ENCODE measurements at regions not wholly inside any gene's neighbourhood (a gene's known extent, or its start where the extent isn't known, plus 50 kb on each side); places are given as distances from the start of the nearest gene placed in this dataset.

- Histone ChIP-seq H3K36me3 (ENCODE audit: control insufficient read depth in 1 of 2, insufficient read depth in 2 of 2, low read length in 1 of 2) (no peaks in the 10 kb centered on the region), H3K27me3 (ENCODE audit: control insufficient read depth in 1 of 2, insufficient read depth in 2 of 2, low read length in 1 of 2) (no peaks in the 10 kb centered on the region), H3K4me3 (ENCODE audit: low read length in 2 of 2) (no peak overlapping the region), H3K4me1 (ENCODE audit: control insufficient read depth in 1 of 2, insufficient read depth in 2 of 2, low read length in 2 of 2) (no peaks in the 10 kb centered on the region), H3K27ac (ENCODE audit: low read depth in 1 of 2, low read length in 2 of 2) (no peak overlapping the region), H3K9me3 (ENCODE audit: control insufficient read depth, low read length) (no peaks in the 10 kb centered on the region)
- no peak for ATAC-seq (ENCODE audit: low FRiP score)
- intact Hi-C loops (cut with DNase I), result no loop called here
- 84 to 91% methylated on average over 2 of the region's 2 CpGs for WGBS, 2 donors
- DNase-seq, result no peak
Observed at GRCh38 chr9:88326936-88327335, 61.3 kb upstream of the SPIN1 start.

DNA sequence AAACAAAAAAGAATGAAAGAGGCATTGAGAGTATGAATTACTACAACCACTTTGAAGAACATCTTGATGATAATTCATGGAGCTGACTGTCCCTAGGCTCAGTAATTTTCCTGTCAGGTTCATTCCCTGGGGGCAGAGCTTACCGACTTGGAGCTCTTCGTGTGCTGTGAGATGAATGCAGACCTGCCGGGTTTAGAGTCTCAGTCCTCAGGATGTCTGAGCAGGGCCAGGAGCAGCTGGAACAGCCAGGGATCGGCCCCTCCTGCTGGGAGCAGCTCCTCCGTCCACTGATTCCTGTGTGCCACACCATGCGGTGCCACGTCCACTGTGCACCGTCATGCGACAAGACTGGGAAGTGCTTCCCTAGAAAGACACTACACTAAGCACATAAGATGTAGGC is 62.2 kb upstream of the SPIN1 start:
- Histone ChIP-seq H3K36me3 (ENCODE audit: control insufficient read depth in 1 of 2, insufficient read depth in 2 of 2, low read length in 1 of 2) (no peaks in the 10 kb centered on the region), H3K4me1 (ENCODE audit: control insufficient read depth in 1 of 2, insufficient read depth in 2 of 2, low read length in 2 of 2) (no peaks in the 10 kb centered on the region), H3K27me3 (ENCODE audit: control insufficient read depth in 1 of 2, insufficient read depth in 2 of 2, low read length in 1 of 2) (no peaks in the 10 kb centered on the region), H3K27ac (ENCODE audit: low read depth in 1 of 2, low read length in 2 of 2) (no peak overlapping the region), H3K4me3 (ENCODE audit: low read length in 2 of 2) (no peak overlapping the region), H3K9me3 (ENCODE audit: control insufficient read depth, low read length) (no peaks in the 10 kb centered on the region)
- 86 to 87% methylated on average over 9 of the region's 9 CpGs for WGBS, 2 donors
- intact Hi-C loops (cut with DNase I), result no loop called here
- no peak for ATAC-seq (ENCODE audit: low FRiP score)
- DNase-seq, result no peak

DNA sequence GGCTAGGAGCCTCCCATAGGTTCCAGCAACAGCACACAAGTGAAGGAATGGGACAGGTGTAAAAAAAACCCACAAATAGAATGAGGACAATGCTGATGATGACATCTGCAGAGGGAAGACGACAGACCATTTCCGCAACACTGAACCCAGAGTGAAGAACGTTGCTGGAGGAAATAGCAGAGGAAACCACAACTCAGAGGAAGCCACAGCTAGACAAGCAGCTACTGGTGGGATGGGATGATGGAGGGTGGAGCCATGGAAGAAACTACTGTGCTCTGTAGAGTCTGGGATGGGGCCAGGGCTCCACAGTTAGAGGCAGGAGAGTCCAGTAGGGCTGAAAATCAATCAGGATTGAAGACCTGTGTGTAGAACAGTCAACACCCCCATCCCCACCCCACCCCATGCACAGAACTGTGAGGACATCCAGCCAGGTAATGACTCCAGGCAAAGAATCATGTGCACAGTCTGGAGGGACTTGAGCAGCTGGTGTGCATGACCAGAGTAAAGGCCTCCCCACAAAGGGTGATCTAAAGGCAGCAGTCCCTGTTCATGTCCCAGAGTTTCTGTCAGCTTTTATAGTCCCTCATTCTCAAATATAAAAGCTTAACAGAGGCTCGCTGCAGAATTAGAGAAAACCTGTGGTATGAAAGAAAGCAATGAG is 65.2 kb upstream of the SPIN1 start:
- 70 to 76% methylated on average over 4 of the region's 4 CpGs for WGBS, 2 donors
- intact Hi-C loops (cut with DNase I), result no loop called here

GRCh38 chr9:88321764-88322163 is 66.5 kb upstream of the SPIN1 start:
- no peaks in the 10 kb centered on the region for H3K9me3 ChIP-seq (ENCODE audit: control insufficient read depth, low read length)
- H3K4me1 ChIP-seq (ENCODE audit: control insufficient read depth in 1 of 2, insufficient read depth in 2 of 2, low read length in 2 of 2), result no peaks in the 10 kb centered on the region
- H3K27ac ChIP-seq (ENCODE audit: low read depth in 1 of 2, low read length in 2 of 2), result no peak overlapping the region
- intact Hi-C loops (cut with DNase I), result no loop called here
- no peaks in the 10 kb centered on the region for H3K27me3 ChIP-seq (ENCODE audit: control insufficient read depth in 1 of 2, insufficient read depth in 2 of 2, low read length in 1 of 2)
- no peak overlapping the region for H3K4me3 ChIP-seq (ENCODE audit: low read length in 2 of 2)
- 89 to 90% methylated on average over 4 of the region's 4 CpGs for WGBS, 2 donors
- ATAC-seq (ENCODE audit: low FRiP score) (no peak), DNase-seq (no peak)
- H3K36me3 ChIP-seq (ENCODE audit: control insufficient read depth in 1 of 2, insufficient read depth in 2 of 2, low read length in 1 of 2), result no peaks in the 10 kb centered on the region

More for the DNA sequence above, 65.2 kb upstream of the SPIN1 start:
- Histone ChIP-seq H3K27ac (ENCODE audit: low read depth in 1 of 2, low read length in 2 of 2) (no peak overlapping the region), H3K27me3 (ENCODE audit: control insufficient read depth in 1 of 2, insufficient read depth in 2 of 2, low read length in 1 of 2) (no peaks in the 10 kb centered on the region), H3K9me3 (ENCODE audit: control insufficient read depth, low read length) (no peaks in the 10 kb centered on the region), H3K36me3 (ENCODE audit: control insufficient read depth in 1 of 2, insufficient read depth in 2 of 2, low read length in 1 of 2) (no peaks in the 10 kb centered on the region), H3K4me1 (ENCODE audit: control insufficient read depth in 1 of 2, insufficient read depth in 2 of 2, low read length in 2 of 2) (no peaks in the 10 kb centered on the region), H3K4me3 (ENCODE audit: low read length in 2 of 2) (no peak overlapping the region)
- peak in 1 of 2 donors; percentile 7 for DNase-seq
- no peak for ATAC-seq (ENCODE audit: low FRiP score)

DNA sequence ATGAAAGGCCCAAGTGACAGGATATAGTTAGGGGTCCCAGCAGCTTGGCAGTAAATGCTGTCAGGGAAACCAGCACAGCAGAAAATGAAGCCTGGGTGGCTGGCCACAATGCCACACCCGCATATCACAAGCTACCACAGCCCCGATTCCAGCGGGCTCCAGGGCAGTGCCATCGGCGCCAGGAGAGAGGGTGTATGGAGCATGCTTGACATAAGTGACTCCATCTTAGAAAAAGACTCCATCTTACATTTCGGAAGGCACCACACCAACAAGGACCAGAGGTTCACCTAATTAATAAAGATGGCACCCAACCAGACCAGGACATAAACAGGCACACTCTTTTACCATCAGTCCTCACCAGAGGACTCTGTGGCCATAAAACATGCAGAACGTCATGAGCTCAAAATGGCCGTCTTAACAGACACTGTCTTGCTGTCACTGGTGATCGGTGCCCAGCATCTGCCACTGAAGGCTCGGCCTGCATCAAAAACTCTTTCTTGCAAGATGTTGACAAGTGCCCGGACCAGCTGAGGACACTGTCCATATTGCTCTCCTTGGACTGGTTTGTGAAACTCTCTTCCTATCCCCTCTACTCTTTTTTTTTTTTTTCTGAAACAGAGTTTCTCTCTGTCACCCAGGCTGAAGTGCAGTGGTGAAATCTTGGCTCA is 67.4 kb upstream of the SPIN1 start:
- Histone ChIP-seq H3K27me3 (ENCODE audit: control insufficient read depth in 1 of 2, insufficient read depth in 2 of 2, low read length in 1 of 2) (no peaks in the 10 kb centered on the region), H3K4me1 (ENCODE audit: control insufficient read depth in 1 of 2, insufficient read depth in 2 of 2, low read length in 2 of 2) (no peaks in the 10 kb centered on the region), H3K9me3 (ENCODE audit: control insufficient read depth, low read length) (no peaks in the 10 kb centered on the region), H3K27ac (ENCODE audit: low read depth in 1 of 2, low read length in 2 of 2) (no peak overlapping the region), H3K4me3 (ENCODE audit: low read length in 2 of 2) (no peak overlapping the region), H3K36me3 (ENCODE audit: control insufficient read depth in 1 of 2, insufficient read depth in 2 of 2, low read length in 1 of 2) (no peaks in the 10 kb centered on the region)
- peak in 1 of 2 donors; percentile 42 for DNase-seq
- WGBS, 2 donors, result 97% methylated on average over 11 of the region's 11 CpGs
- no peak for ATAC-seq (ENCODE audit: low FRiP score)
- intact Hi-C loops (cut with DNase I), result no loop called here

DNA sequence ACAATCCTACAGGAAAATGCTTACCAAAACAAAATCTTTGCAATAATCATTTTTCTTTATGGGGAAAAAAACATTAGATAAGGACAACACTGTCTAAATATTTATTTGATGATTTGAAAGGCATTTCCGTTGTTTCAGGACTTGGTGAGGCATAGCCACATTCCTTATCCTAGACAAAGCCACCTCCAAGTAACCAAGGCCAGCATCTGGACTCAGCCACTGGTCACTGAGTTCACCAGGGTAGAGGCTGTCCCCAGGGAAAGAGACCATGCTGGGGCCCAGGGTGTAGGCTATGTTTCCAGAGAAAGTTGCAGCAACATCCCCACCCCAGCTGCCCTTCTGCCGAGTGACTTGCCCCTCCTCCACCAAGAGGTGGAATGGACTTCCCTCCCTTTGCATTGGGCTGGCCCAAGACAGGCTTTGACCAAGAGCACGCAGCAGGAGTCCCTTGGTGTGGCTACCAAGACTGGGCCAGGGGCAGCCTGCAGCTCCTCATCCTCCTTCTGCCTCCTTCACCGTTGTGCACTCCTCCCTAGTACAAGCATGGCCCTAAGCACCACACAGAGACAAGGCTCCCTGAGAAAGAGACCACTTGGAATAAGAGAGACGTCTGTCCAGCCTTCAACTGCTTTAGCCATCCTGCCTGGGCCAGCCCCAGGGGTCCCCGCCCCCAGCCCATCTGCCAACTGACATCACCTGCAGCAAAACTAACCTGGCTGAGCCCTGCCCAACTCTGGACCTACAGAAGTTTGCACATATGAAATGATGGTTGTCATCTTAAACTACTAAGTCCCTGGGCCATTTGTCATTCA is 68.1 kb upstream of the SPIN1 start:
- Histone ChIP-seq H3K36me3 (ENCODE audit: control insufficient read depth in 1 of 2, insufficient read depth in 2 of 2, low read length in 1 of 2) (no peaks in the 10 kb centered on the region), H3K4me3 (ENCODE audit: low read length in 2 of 2) (no peak overlapping the region), H3K27me3 (ENCODE audit: control insufficient read depth in 1 of 2, insufficient read depth in 2 of 2, low read length in 1 of 2) (no peaks in the 10 kb centered on the region), H3K27ac (ENCODE audit: low read depth in 1 of 2, low read length in 2 of 2) (no peak overlapping the region), H3K4me1 (ENCODE audit: control insufficient read depth in 1 of 2, insufficient read depth in 2 of 2, low read length in 2 of 2) (no peaks in the 10 kb centered on the region), H3K9me3 (ENCODE audit: control insufficient read depth, low read length) (no peaks in the 10 kb centered on the region)
- ATAC-seq (ENCODE audit: low FRiP score) (no peak), DNase-seq (peak in 1 of 2 donors; percentile 60)
- WGBS, 2 donors, result 73 to 79% methylated on average over 6 of the region's 6 CpGs
- intact Hi-C loops (cut with DNase I), result no loop called here

- peak in 1 of 2 donors; percentile 13 for DNase-seq
- WGBS, 2 donors, result 70 to 77% methylated on average over 15 of the region's 15 CpGs
- intact Hi-C loops (cut with DNase I), result no loop called here
- Histone ChIP-seq H3K36me3 (ENCODE audit: control insufficient read depth in 1 of 2, insufficient read depth in 2 of 2, low read length in 1 of 2) (no peaks in the 10 kb centered on the region), H3K27ac (ENCODE audit: low read depth in 1 of 2, low read length in 2 of 2) (no peak overlapping the region), H3K4me1 (ENCODE audit: control insufficient read depth in 1 of 2, insufficient read depth in 2 of 2, low read length in 2 of 2) (no peaks in the 10 kb centered on the region), H3K4me3 (ENCODE audit: low read length in 2 of 2) (no peak overlapping the region), H3K27me3 (ENCODE audit: control insufficient read depth in 1 of 2, insufficient read depth in 2 of 2, low read length in 1 of 2) (no peaks in the 10 kb centered on the region), H3K9me3 (ENCODE audit: control insufficient read depth, low read length) (no peaks in the 10 kb centered on the region)
- ATAC-seq (ENCODE audit: low FRiP score), result no peak
Observed at GRCh38 chr9:88313364-88314220, 74.7 kb upstream of the SPIN1 start.

DNA sequence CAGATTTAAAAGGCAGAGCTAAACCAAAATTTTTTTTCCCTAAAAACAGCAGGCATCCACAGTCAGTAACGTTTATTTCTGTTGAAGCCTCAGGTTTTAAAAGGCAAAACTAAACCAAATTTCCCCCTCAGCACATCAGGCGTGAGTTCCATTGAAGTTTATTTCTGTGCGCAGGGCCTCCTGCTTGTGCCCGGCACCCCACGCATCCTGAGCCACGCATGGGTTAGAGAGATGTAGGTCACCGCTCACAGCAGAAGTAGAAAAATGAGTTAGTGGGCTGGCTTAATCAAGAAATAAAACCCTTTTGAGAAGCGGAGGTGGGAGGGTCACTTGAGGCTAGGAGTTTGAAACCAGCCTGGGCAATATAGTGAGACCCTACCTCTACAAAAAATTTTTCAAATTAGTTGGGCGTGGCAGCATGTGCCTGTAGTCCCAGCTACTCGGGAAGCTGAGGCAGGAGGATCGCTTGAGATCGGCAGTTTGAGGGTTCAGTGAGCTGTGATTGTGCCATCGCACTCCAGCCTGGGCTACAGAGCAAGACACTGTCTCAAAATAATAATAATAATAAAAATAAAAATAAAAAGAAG is 75.6 kb upstream of the SPIN1 start:
- H3K4me1 ChIP-seq (ENCODE audit: control insufficient read depth in 1 of 2, insufficient read depth in 2 of 2, low read length in 2 of 2), result no peaks in the 10 kb centered on the region
- intact Hi-C loops (cut with DNase I), result no loop called here
- H3K27ac ChIP-seq (ENCODE audit: low read depth in 1 of 2, low read length in 2 of 2), result no peak overlapping the region
- no peak overlapping the region for H3K4me3 ChIP-seq (ENCODE audit: low read length in 2 of 2)
- H3K9me3 ChIP-seq (ENCODE audit: control insufficient read depth, low read length), result no peaks in the 10 kb centered on the region
- no peaks in the 10 kb centered on the region for H3K27me3 ChIP-seq (ENCODE audit: control insufficient read depth in 1 of 2, insufficient read depth in 2 of 2, low read length in 1 of 2)
- WGBS, 2 donors, result 87 to 90% methylated on average over 13 of the region's 13 CpGs
- no peak for ATAC-seq (ENCODE audit: low FRiP score)
- H3K36me3 ChIP-seq (ENCODE audit: control insufficient read depth in 1 of 2, insufficient read depth in 2 of 2, low read length in 1 of 2), result no peaks in the 10 kb centered on the region
- DNase-seq, result peak in 1 of 2 donors; percentile 25

Data from aorta (tissue), 5 donors.